Left colon (tissue), 2 donors: ENCODE measurements at regions not wholly inside any gene's neighbourhood (a gene's known extent, or its start where the extent isn't known, plus 50 kb on each side); places are given as distances from the start of the nearest gene placed in this dataset.

Experiments used
- ATAC-seq: fragments of 200-7000 bp; cut with Tn5 transposase; one replicate; pipeline ENCODE4 v1.9.1; 2020; ENCODE audit warnings: mild to moderate bottlenecking, moderate library complexity
- DNase-seq, 2 donors: peaks; one replicate each; pipeline ENCODE4 v3.0.0-alpha.2; 2020
- intact Hi-C, 2 donors: fragments of 100-400 bp; cut with DNase I in 1 of 2; cut with micrococcal nuclease in 1 of 2; formaldehyde crosslinking; loops; one replicate each; pipeline versions ENCODE4 v1.11.2 to v1.14.0; 2022; cut with DNase I, micrococcal nuclease
- donor health status: DM: no; HTN: no; CAD: no.
- donor health status: DM: yes; HTN: yes; CAD: no.

- intact Hi-C loops = no loop called here
- ATAC-seq (no peak), DNase-seq (no peak)
Measured at GRCh38 chr2:143828763-143829537, 691.0 kb downstream of the ZEB2 start.

GRCh38 chr2:143824791-143825190 is 695.1 kb downstream of the ZEB2 start:
- ATAC-seq (no peak), DNase-seq (no peak)
- intact Hi-C loops = no loop called here

- intact Hi-C loops = no loop called here
- DNase-seq = no peak
- no peak for ATAC-seq
Measured at GRCh38 chr2:143823876-143824275, 694.7 kb downstream of the ARHGAP15 start.

- intact Hi-C loops = no loop called here
- DNase-seq = no peak
- ATAC-seq = no peak
Measured at GRCh38 chr2:143823296-143823695, 694.1 kb downstream of the ARHGAP15 start.

GRCh38 chr2:143822736-143823135 is 693.5 kb downstream of the ARHGAP15 start:
- ATAC-seq (no peak), DNase-seq (no peak)
- intact Hi-C loops = no loop called here

- DNase-seq = no peak
- ATAC-seq = no peak
- intact Hi-C loops = no loop called here
Measured at GRCh38 chr2:143819764-143820163, 690.5 kb downstream of the ARHGAP15 start.

- ATAC-seq (no peak), DNase-seq (no peak)
- intact Hi-C loops = no loop called here
Measured at GRCh38 chr2:143819190-143819735, 690.0 kb downstream of the ARHGAP15 start.
